Upper lobe of right lung (tissue), 1 donor: ENCODE measurements at regions not wholly inside any gene's neighbourhood (a gene's known extent, or its start where the extent isn't known, plus 50 kb on each side); places are given as distances from the start of the nearest gene placed in this dataset.

Source experiments
- ATAC-seq: fragments of 200-7000 bp; cut with Tn5 transposase; one replicate; pipeline ENCODE4 v1.9.1; 2020; ENCODE audit warnings: mild to moderate bottlenecking, moderate library complexity
- DNase-seq: peaks from one replicate; pipeline ENCODE4 v3.0.0-alpha.2; 2020
- H3K27ac ChIP-seq: fragments of 200-600 bp; one replicate; pipeline ENCODE4 v1.8.0; 2022
- H3K27me3 ChIP-seq: fragments of 200-600 bp; one replicate; pipeline ENCODE4 v1.8.0; 2022; ENCODE audit warnings: mild to moderate bottlenecking
- H3K36me3 ChIP-seq: fragments of 200-600 bp; one replicate; pipeline ENCODE4 v1.8.0; 2022
- H3K4me1 ChIP-seq: fragments of 200-600 bp; one replicate; pipeline ENCODE4 v1.8.0; 2022
- H3K4me3 ChIP-seq: fragments of 200-600 bp; one replicate; pipeline ENCODE4 v1.8.0; 2022; ENCODE audit warnings: mild to moderate bottlenecking
- H3K9me3 ChIP-seq: fragments of 200-600 bp; one replicate; pipeline ENCODE4 v1.8.0; 2022
- intact Hi-C: fragments of 100-400 bp; cut with DNase I; formaldehyde crosslinking; loops from one replicate; pipeline ENCODE4 v1.11.0; 2022
- TF ChIP-seq, protein P1 (sequence below): fragments of 200-600 bp; IDR thresholded peaks from one replicate; pipeline ENCODE4 v1.8.0; 2022; ENCODE audit warnings: antibody characterized with exemption
- donor health status: DM: no; HTN: yes; CAD: no; lungs with severe emphysema.

DNA sequence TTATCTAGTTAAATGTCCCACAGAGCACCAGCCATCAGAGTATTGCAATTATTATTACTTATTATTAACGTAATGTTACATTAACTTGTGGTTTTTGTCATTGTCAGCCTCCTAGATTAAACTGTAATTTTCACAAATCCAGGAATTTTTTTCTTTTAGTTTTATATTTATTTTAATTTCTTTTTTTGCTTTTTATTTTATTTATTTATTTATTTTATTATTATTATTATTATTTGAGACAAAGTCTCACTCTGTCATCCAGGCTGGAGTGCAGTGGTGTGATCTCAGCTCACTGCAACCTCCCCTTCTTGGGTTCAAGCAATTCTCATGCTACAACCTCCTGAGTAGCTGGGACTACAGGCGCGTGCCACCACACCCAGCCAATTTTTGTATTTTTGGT is 202.9 kb upstream of the LUZP2 start:
- TF ChIP-seq, protein P1, sequence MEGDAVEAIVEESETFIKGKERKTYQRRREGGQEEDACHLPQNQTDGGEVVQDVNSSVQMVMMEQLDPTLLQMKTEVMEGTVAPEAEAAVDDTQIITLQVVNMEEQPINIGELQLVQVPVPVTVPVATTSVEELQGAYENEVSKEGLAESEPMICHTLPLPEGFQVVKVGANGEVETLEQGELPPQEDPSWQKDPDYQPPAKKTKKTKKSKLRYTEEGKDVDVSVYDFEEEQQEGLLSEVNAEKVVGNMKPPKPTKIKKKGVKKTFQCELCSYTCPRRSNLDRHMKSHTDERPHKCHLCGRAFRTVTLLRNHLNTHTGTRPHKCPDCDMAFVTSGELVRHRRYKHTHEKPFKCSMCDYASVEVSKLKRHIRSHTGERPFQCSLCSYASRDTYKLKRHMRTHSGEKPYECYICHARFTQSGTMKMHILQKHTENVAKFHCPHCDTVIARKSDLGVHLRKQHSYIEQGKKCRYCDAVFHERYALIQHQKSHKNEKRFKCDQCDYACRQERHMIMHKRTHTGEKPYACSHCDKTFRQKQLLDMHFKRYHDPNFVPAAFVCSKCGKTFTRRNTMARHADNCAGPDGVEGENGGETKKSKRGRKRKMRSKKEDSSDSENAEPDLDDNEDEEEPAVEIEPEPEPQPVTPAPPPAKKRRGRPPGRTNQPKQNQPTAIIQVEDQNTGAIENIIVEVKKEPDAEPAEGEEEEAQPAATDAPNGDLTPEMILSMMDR, result no peak
- DNase-seq (no peak), ATAC-seq (no peak)
- Histone ChIP-seq H3K36me3 (no peaks in the 10 kb centered on the region), H3K4me1 (no peaks in the 10 kb centered on the region), H3K4me3 (no peak overlapping the region), H3K9me3 (no peaks in the 10 kb centered on the region), H3K27me3 (no peaks in the 10 kb centered on the region), H3K27ac (no peak overlapping the region)
- intact Hi-C loops, result no loop called here

GRCh38 chr11:24295360-24295759 is 201.5 kb upstream of the LUZP2 start:
- no peaks in the 10 kb centered on the region for H3K4me1 ChIP-seq
- no peak overlapping the region for H3K27ac ChIP-seq
- no peak overlapping the region for H3K4me3 ChIP-seq
- no peak for DNase-seq
- ATAC-seq, result peak; percentile 80
- TF ChIP-seq, protein P1, result no peak
- no peaks in the 10 kb centered on the region for H3K27me3 ChIP-seq
- no peaks in the 10 kb centered on the region for H3K36me3 ChIP-seq
- H3K9me3 ChIP-seq, result no peaks in the 10 kb centered on the region
- intact Hi-C loops, result no loop called here

DNA sequence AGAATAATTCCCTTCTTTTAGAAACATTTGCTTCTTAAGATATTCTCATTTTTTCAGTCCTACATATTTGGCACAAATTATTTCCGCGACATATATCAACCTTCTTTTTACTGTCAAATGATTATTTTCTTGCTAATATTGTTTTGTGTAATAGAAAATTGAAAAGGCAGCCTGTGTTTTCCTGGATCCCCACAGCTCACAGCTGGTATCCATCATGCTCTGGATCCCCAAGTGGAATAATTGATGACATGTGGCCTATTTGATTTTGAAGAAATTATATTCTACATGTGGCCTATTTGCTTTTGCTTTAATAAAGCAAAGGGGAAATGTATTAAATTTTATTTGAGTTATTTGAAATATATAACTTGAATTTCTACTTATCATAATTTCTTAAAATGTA is 199.4 kb upstream of the LUZP2 start:
- Histone ChIP-seq H3K36me3 (no peaks in the 10 kb centered on the region), H3K9me3 (no peaks in the 10 kb centered on the region), H3K4me3 (no peak overlapping the region), H3K4me1 (no peaks in the 10 kb centered on the region), H3K27me3 (no peaks in the 10 kb centered on the region), H3K27ac (no peak overlapping the region)
- ATAC-seq (no peak), DNase-seq (no peak)
- intact Hi-C loops, result no loop called here
- TF ChIP-seq, protein P1, result no peak

DNA sequence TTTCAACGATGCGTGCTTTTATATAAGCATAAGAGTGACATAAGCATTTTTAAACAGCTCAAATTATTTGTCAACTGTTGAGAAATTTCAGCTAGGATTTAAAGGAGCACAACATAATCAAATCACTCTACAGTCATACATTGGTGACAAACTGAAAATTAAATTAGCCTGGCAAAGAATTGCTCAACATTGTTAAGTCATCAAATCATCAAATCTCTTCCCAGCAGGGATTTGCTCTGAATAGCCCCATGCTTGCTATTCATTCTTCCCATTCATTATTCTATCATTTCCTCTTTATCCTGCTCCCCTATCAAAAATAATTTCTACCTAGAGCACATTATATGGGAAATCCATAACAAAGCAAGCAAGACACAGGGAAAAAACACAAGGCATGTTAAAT is 198.7 kb upstream of the LUZP2 start:
- DNase-seq, result no peak
- intact Hi-C loops, result no loop called here
- TF ChIP-seq, protein P1, result no peak
- H3K9me3 ChIP-seq, result no peaks in the 10 kb centered on the region
- no peaks in the 10 kb centered on the region for H3K27me3 ChIP-seq
- ATAC-seq, result no peak
- H3K4me1 ChIP-seq, result no peaks in the 10 kb centered on the region
- H3K27ac ChIP-seq, result no peak overlapping the region
- H3K4me3 ChIP-seq, result no peak overlapping the region
- H3K36me3 ChIP-seq, result no peaks in the 10 kb centered on the region

- no peaks in the 10 kb centered on the region for H3K9me3 ChIP-seq
- no peaks in the 10 kb centered on the region for H3K36me3 ChIP-seq
- H3K27me3 ChIP-seq, result no peaks in the 10 kb centered on the region
- no peaks in the 10 kb centered on the region for H3K4me1 ChIP-seq
- H3K27ac ChIP-seq, result no peak overlapping the region
- TF ChIP-seq, protein P1, result no peak
- H3K4me3 ChIP-seq, result no peak overlapping the region
- DNase-seq, result no peak
- ATAC-seq, result no peak
- intact Hi-C loops, result no loop called here
Measured at GRCh38 chr11:24311974-24312373, 184.9 kb upstream of the LUZP2 start.
